K562 (cell line): ENCODE measurements at regions not wholly inside any gene's neighbourhood (a gene's known extent, or its start where the extent isn't known, plus 50 kb on each side); places are given as distances from the start of the nearest gene placed in this dataset.

Experiments used
- ATAC-seq: fragments of 200-7000 bp; cut with Tn5 transposase; 3 replicates; pipeline ENCODE4 v1.9.1; 2020; ENCODE audit warnings: moderate library complexity
- BruUV-seq: library from RNA; stranded (reverse); fragments of 400-500 nt; replicated peaks from 2 replicates; lab custom pipeline; 2021; lab: Mats Ljungman, UMichigan
- CTCF ChIA-PET: fragments of 300-600 bp; formaldehyde crosslinking; extraction: SDS; loops from one replicate; lab custom pipeline; 2021; ENCODE audit warnings: low intra/inter-chr PET ratio; lab: Yijun Ruan, JAX
- POLR2A ChIA-PET: fragments of 300-600, 350-650 bp; sonication (Branson Sonifier 250); formaldehyde crosslinking; extraction: SDS; loops from one replicate; lab custom pipeline; 2021; ENCODE audit warnings: antibody characterized with exemption, inconsistent platforms; lab: Yijun Ruan, JAX
- DNase-seq, 4 experiments: peaks; one replicate each; pipeline versions ENCODE4 v3.0.0 to v3.0.0-alpha.2; 2011 to 2018; ENCODE audit warnings: low spot score in 3 of 4, mixed read lengths in 3 of 4; ENCODE audit errors: extremely low read depth in 1 of 4
- FAIRE-seq: peaks from 2 replicates; lab custom pipeline; 2011; peaks lifted over from hg19 to GRCh38; lab: Jason Lieb, UNC
- H2AFZ ChIP-seq: 2 replicates; pipeline ENCODE4 v1.6.0; 2011; ENCODE audit warnings: low read depth, low read length, control low read depth, inconsistent platforms
- H3K27ac ChIP-seq: fragments of 200-600 bp; 3 replicates; pipeline ENCODE4 v1.8.0; 2011; ENCODE audit warnings: low read depth, mild to moderate bottlenecking, control low read depth, inconsistent platforms, low read length, moderate library complexity, mixed read lengths; ENCODE audit errors: extremely low read depth
- H3K27me3 ChIP-seq, 2 experiments: fragments of 300-600 bp in 1 of 2; 2 replicates in 1 of 2; 3 replicates in 1 of 2; pipeline versions ENCODE4 v1.6.0 to v1.8.0; 2011; ENCODE audit warnings: inconsistent platforms in 2 of 2, low read length in 2 of 2, mild to moderate bottlenecking in 1 of 2, mixed read lengths in 1 of 2, moderate library complexity in 1 of 2; ENCODE audit not compliant: control insufficient read depth in 2 of 2, insufficient read depth in 2 of 2
- H3K36me3 ChIP-seq: fragments of 300-600 bp; 3 replicates; pipeline ENCODE4 v1.8.0; 2011; ENCODE audit warnings: mild to moderate bottlenecking, low read length, inconsistent platforms; ENCODE audit not compliant: control insufficient read depth, insufficient read depth
- H3K4me1 ChIP-seq, 2 experiments: fragments of 200-600 bp in 1 of 2; replicated peaks in 1 of 2; 2 replicates in 1 of 2; 3 replicates in 1 of 2; pipeline versions ENCODE4 v1.5.1 to v1.8.0; 2011; ENCODE audit warnings: inconsistent platforms in 2 of 2, low read length in 2 of 2, mild to moderate bottlenecking in 1 of 2, mixed read lengths in 1 of 2, moderate library complexity in 1 of 2; ENCODE audit not compliant: control insufficient read depth in 2 of 2, insufficient read depth in 2 of 2
- H3K4me2 ChIP-seq: 2 replicates; pipeline ENCODE4 v1.6.1; 2011; ENCODE audit warnings: low read length, control low read depth, inconsistent platforms, mixed read lengths; ENCODE audit not compliant: insufficient read depth
- H3K4me3 ChIP-seq: fragments of 200-600 bp; sonication (generic), shearing (Covaris generic); 2 replicates; pipeline ENCODE4 v1.5.1; 2016; ENCODE audit warnings: control low read depth, inconsistent platforms
- H3K79me2 ChIP-seq: fragments of 200-600 bp; 3 replicates; pipeline ENCODE4 v1.8.0; 2011; ENCODE audit warnings: low read length, inconsistent platforms; ENCODE audit not compliant: control insufficient read depth, insufficient read depth
- H3K9ac ChIP-seq, 2 experiments: 2 replicates each; pipeline versions ENCODE4 v1.6.0 to v1.6.1; 2011; ENCODE audit warnings: low read depth in 2 of 2, low read length in 2 of 2, control low read depth in 1 of 2, inconsistent platforms in 1 of 2, mild to moderate bottlenecking in 1 of 2, mixed read lengths in 1 of 2; ENCODE audit not compliant: insufficient read depth in 1 of 2
- H3K9me1 ChIP-seq: one replicate; pipeline ENCODE4 v1.6.0; 2011; ENCODE audit warnings: inconsistent platforms, mild to moderate bottlenecking, low read length, moderate library complexity; ENCODE audit not compliant: control insufficient read depth, insufficient read depth
- H3K9me3 ChIP-seq: replicated peaks from 2 replicates; pipeline ENCODE4 v1.5.1; 2011; ENCODE audit warnings: low read depth, low read length, inconsistent platforms; ENCODE audit not compliant: control insufficient read depth, insufficient read depth
- H4K20me1 ChIP-seq: replicated peaks from 2 replicates; pipeline ENCODE4 v1.6.1; 2011; ENCODE audit warnings: low read length, inconsistent platforms, mixed read lengths; ENCODE audit not compliant: control insufficient read depth, insufficient read depth
- CGGBP1 ChIP-seq: fragments of 250-450 bp; sonication (Bioruptor Pico); IDR thresholded peaks from 2 replicates; pipeline ENCODE4 v1.9.0; 2021; ENCODE audit warnings: mild to moderate bottlenecking
- CREBBP ChIP-seq: IDR thresholded peaks from one replicate; pipeline ENCODE4 v1.6.1; 2012; ENCODE audit warnings: low read depth, mild to moderate bottlenecking, control low read depth, inconsistent platforms, low read length
- E4F1 ChIP-seq: fragments of 250-450 bp; sonication (Bioruptor Pico); IDR thresholded peaks from 2 replicates; pipeline ENCODE4 v1.5.0; 2021; ENCODE audit warnings: mild to moderate bottlenecking, borderline replicate concordance
- KAT7 ChIP-seq: sonication (generic); formaldehyde crosslinking; IDR thresholded peaks from 2 replicates; pipeline ENCODE4 v1.8.0; 2022; ENCODE audit warnings: missing genetic modification reagents, mild to moderate bottlenecking, borderline replicate concordance
- NFIC ChIP-seq: fragments of 450-650 bp; IDR thresholded peaks from 2 replicates; pipeline ENCODE4 v1.6.1; 2017; ENCODE audit warnings: mild to moderate bottlenecking, inconsistent platforms
- RBM25 ChIP-seq: fragments of 200-400 bp; formaldehyde crosslinking; IDR thresholded peaks from 2 replicates; pipeline ENCODE4 v1.6.1; 2018; ENCODE audit warnings: low read length, low read depth, moderate library complexity; ENCODE audit not compliant: severe bottlenecking
- ZNF407 ChIP-seq: fragments of 450-650 bp; IDR thresholded peaks from 2 replicates; pipeline ENCODE4 v1.6.1; 2016; ENCODE audit warnings: low read depth
- WGBS: fragments of 100-300 bp; shearing (Covaris generic); methylation state at CpG from one replicate; pipeline ENCODE4 v1.1.6; 2016; ENCODE audit warnings: low coverage, mixed read lengths; ENCODE audit not compliant: insufficient coverage; ENCODE audit errors: missing lambda C conversion rate; 5-methylcytosine and 5-hydroxymethylcytosine counted together
- in situ Hi-C: fragments of 300-500 bp; cut with MboI; formaldehyde crosslinking; loops from 4 replicates; pipeline ENCODE4 v1.15.0; 2018; ENCODE audit warnings: inconsistent platforms, mixed read lengths
- intact Hi-C: fragments of 100-400 bp; cut with micrococcal nuclease; formaldehyde crosslinking; loops from 2 replicates; pipeline ENCODE4 v1.14.2; 2022

- no peak for DNase-seq
- Histone ChIP-seq H3K4me3 (no peak overlapping the region), H3K79me2 (no peaks in the 10 kb centered on the region), H3K9me3 (no peaks in the 10 kb centered on the region), H3K36me3 (no peaks in the 10 kb centered on the region), H3K4me2 (no peak overlapping the region), H4K20me1 (no peaks in the 10 kb centered on the region), H3K9me1 (no peaks in the 10 kb centered on the region), H3K27me3 (peaks cover 0 to 6% of the 10 kb centered on the region in 2 experiments; a peak in 1 of 5 replicates), H3K4me1 (no peaks in the 10 kb centered on the region), H2AFZ (no peak overlapping the region), H3K9ac (no peak overlapping the region; a peak in 1 of 4 replicates), H3K27ac (no peak overlapping the region)
- ChIA-PET POLR2A (no interaction called here), CTCF (no interaction called here)
- 0% methylated on average over 3 of the region's 3 CpGs for WGBS
- in situ Hi-C loops (no loop called here), intact Hi-C loops (no loop called here)
- no peak for ATAC-seq
- TF ChIP-seq ZNF407 = no peak
- TF ChIP-seq CREBBP = no peak
- no peak for TF ChIP-seq RBM25
- TF ChIP-seq NFIC = no peak
- no peak for TF ChIP-seq CGGBP1 (CRISPR knock-in tag)
- no peak for TF ChIP-seq E4F1 (CRISPR knock-in tag)
- no peak for TF ChIP-seq KAT7 (CRISPR knock-in tag)
- BruUV-seq = no TSS peak
- no peak for FAIRE-seq
Measured at GRCh38 chr13:24008679-24009078, 111.4 kb upstream of the C1QTNF9B start.
